ENCODE measurements at regions not wholly inside any gene's neighbourhood (a gene's known extent, or its start where the extent isn't known, plus 50 kb on each side); places are given as distances from the start of the nearest gene placed in this dataset.

DNA sequence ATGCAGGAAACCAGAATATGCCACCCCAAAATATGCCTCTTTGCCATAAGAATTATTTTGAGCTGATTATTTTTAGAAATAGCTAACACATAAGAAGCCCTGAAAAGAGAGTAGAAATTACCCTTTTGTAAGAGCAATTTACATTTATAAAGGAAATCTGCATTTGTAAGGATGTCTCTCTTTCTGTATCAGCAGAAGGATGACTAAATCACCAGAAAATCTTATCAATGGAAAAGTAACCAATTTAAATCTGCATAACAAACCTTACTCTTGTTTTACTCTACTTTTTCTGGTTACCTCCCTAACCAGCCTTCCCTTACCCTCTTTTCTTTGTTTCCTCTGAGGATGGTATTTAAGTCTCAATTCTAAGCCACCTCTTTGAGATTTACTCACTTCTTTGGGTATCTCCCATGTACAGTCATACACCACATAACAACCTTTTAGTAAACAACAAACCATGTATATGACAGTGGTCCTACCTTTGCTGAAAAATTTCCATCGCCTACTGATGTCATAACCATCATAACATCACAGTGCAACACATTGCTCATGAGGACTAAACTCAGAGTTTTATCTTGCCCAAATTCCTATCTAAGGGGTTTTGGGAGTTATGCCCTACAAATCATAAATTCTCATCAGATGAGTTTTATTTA lies 126.6 kb upstream of the PLPPR4 start:
- no peaks in the 10 kb centered on the region for H3K36me3 Mint-ChIP-seq
- no peak overlapping the region for H3K27ac Mint-ChIP-seq
- peak in 1 of 2 donors; percentile 54 for ATAC-seq

GRCh38 chr1:99139876-99140275 lies 124.4 kb upstream of the PLPPR4 start:
- H3K36me3 Mint-ChIP-seq, result no peaks in the 10 kb centered on the region
- ATAC-seq, result no peak
- no peak for DNase-seq (ENCODE audit: low spot score in 2 of 2)
- H3K27ac Mint-ChIP-seq, result no peak overlapping the region
- no peaks in the 10 kb centered on the region for H3K9me3 Mint-ChIP-seq

More for the DNA sequence above, 126.6 kb upstream of the PLPPR4 start:
- H3K9me3 Mint-ChIP-seq, result no peaks in the 10 kb centered on the region
- DNase-seq (ENCODE audit: low spot score in 2 of 2), result no peak

DNA sequence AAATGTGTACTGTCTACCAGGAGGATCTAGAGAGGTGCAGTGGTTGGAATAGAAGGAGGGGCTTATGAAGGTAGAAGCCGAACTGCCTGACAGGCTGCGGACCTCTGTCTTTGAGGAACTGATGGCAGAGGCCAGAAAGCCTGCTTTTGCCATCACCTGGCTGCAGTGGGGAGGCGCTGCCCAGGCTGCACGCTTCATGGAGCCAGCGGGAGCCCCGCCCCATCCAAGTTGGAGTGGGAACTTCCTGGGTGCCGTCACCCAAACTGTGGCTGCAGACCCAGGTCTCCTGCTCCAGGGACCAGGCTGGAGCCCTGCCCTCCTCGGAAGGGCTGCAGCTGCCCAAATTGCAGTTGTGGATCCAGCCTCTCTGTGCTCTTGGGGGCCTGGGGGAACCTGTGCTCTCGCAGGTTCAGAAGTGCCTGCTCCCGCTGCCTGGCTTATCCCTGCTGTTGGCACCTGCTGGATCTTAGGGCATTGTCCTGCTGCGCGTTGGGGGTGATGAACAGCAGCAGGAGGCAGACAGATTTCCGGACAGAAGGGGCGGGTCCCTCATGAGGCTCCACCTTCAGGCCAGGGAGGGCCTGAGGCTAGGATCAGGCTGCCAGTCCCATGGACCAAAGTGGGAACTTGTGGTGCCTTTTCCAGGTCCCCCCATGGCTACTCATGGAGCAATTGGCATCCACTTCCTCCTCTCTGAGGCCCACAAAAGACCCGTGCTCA lies 118.0 kb upstream of the PLPPR4 start:
- DNase-seq (ENCODE audit: low spot score in 2 of 2) (no peak), ATAC-seq (no peak)
- no peak overlapping the region for H3K27ac Mint-ChIP-seq
- H3K9me3 Mint-ChIP-seq, result no peaks in the 10 kb centered on the region
- no peaks in the 10 kb centered on the region for H3K36me3 Mint-ChIP-seq

- H3K9me3 Mint-ChIP-seq, result no peaks in the 10 kb centered on the region
- H3K36me3 Mint-ChIP-seq, result no peaks in the 10 kb centered on the region
- ATAC-seq (no peak), DNase-seq (ENCODE audit: low spot score in 2 of 2) (no peak)
- no peak overlapping the region for H3K27ac Mint-ChIP-seq
Observed at GRCh38 chr1:99149952-99150351, 114.3 kb upstream of the PLPPR4 start.

DNA sequence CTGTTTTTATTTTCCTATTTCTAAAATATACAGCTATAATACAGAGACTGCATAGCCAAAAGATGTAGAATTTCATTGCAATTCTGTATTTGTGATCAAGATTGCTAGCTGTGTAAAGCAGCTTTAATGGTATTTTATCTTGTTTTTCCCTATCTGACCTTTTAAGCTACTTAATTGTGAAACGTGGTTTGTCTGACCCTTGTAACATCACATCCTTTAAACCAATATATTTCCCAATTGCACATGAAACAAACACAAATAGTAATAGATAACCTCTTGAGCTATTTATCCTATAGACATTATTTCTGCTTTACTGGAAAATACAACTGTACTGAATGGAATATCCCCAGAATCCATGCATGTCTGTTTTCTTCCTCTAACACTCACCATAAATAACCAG lies 112.2 kb upstream of the PLPPR4 start:
- no peaks in the 10 kb centered on the region for H3K9me3 Mint-ChIP-seq
- no peak for DNase-seq (ENCODE audit: low spot score in 2 of 2)
- no peak for ATAC-seq
- H3K27ac Mint-ChIP-seq, result no peak overlapping the region
- no peaks in the 10 kb centered on the region for H3K36me3 Mint-ChIP-seq

- Mint-ChIP-seq H3K27ac (no peak overlapping the region), H3K36me3 (peaks cover 0 to 5% of the 10 kb centered on the region in 2 donors), H3K9me3 (peaks cover 0 to 8% of the 10 kb centered on the region in 2 donors)
- no peak for ATAC-seq
- DNase-seq (ENCODE audit: low spot score in 2 of 2), result no peak
Observed at GRCh38 chr1:99163671-99164070, 100.6 kb upstream of the PLPPR4 start.

- Mint-ChIP-seq H3K9me3 (no peaks in the 10 kb centered on the region), H3K36me3 (no peaks in the 10 kb centered on the region), H3K27ac (no peak overlapping the region)
- ATAC-seq, result peak; percentile 62 to 92
- no peak for DNase-seq (ENCODE audit: low spot score in 2 of 2)
Observed at GRCh38 chr1:99170516-99170915, 93.8 kb upstream of the PLPPR4 start.

DNA sequence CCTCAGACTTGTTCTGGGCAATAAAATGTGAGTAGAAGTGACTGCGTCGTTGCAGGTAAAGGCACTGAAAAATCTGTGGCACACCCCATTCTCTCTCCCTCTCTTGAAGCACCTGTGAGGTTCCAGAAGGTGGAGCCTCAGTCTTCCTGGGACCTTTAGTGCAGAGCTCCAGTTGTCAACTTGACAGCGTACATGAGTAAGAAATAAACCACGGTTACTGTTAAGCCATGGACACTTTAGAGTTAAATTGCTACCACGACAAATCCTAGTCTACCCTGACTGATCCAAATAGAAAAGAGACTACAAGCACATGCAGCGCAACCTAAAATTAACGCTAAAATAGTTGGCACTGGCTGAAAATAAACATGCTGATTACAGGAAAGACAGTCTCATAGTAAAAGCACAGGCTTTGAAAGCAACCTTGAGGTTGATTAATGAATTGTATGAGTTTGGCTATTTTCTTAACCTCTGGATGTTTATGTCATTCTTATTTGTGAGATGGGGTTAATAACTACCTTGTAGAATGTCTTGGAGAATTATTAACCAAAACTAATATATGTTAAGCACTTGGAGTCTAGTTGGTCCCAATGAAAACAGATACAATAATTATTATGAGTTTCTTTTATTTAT lies 93.0 kb upstream of the PLPPR4 start:
- DNase-seq (ENCODE audit: low spot score in 2 of 2) (no peak), ATAC-seq (no peak)
- Mint-ChIP-seq H3K27ac (no peak overlapping the region), H3K36me3 (no peaks in the 10 kb centered on the region), H3K9me3 (no peaks in the 10 kb centered on the region)

- DNase-seq (ENCODE audit: low spot score in 2 of 2) (no peak), ATAC-seq (no peak)
- H3K36me3 Mint-ChIP-seq, result no peaks in the 10 kb centered on the region
- no peaks in the 10 kb centered on the region for H3K9me3 Mint-ChIP-seq
- no peak overlapping the region for H3K27ac Mint-ChIP-seq
Observed at GRCh38 chr1:99173282-99173681, 91.0 kb upstream of the PLPPR4 start.

GRCh38 chr1:99173900-99174299 lies 90.4 kb upstream of the PLPPR4 start:
- no peak for ATAC-seq
- H3K27ac Mint-ChIP-seq, result no peak overlapping the region
- H3K9me3 Mint-ChIP-seq, result no peaks in the 10 kb centered on the region
- no peak for DNase-seq (ENCODE audit: low spot score in 2 of 2)
- no peaks in the 10 kb centered on the region for H3K36me3 Mint-ChIP-seq

- H3K36me3 Mint-ChIP-seq, result no peaks in the 10 kb centered on the region
- H3K27ac Mint-ChIP-seq, result no peak overlapping the region
- no peaks in the 10 kb centered on the region for H3K9me3 Mint-ChIP-seq
- no peak for DNase-seq (ENCODE audit: low spot score in 2 of 2)
- no peak for ATAC-seq
Observed at GRCh38 chr1:99176753-99177152, 87.5 kb upstream of the PLPPR4 start.

DNA sequence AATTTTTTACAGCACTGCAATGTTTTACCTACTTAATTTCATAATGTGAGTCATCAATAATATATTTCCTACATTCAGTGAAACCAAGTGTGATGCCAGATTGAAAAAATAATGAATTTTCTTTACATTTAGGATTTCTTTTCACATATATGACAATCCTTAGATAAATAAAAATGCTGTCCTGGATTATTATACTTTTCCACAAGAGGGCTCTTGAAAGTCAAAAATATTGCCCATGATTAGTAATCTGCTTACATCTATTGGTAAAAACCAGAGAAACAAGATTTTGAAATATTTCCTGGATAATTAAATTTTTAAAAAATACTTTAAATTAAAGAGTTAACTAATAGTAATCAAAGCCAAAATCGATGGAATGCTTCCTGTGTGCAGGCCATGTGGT lies 86.8 kb upstream of the PLPPR4 start:
- no peak for ATAC-seq

DNA sequence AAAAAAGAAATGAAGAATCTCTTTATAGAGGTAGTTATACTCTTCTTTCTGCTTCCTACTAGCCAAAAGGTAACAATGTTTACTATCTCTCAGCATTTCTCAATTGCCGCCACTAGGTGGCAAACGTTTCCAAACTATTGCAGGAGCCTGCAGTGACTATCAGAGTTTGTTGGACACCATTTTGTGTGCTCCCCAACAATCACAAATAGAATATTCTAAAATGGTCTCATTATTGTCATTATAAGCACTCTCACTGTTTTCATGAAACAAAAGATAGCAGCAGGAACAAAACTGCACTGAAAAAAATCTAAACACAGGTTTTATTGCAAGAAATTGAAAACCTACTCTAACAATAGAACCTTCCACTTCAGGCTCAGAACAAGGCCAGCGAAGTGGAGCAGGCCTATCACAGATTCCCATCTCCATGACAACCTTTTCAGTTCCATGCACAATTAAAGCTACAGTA lies 83.9 kb upstream of the PLPPR4 start:
- no peaks in the 10 kb centered on the region for H3K9me3 Mint-ChIP-seq
- peak; percentile 68 to 82 for ATAC-seq

More for the DNA sequence above, 86.8 kb upstream of the PLPPR4 start:
- no peaks in the 10 kb centered on the region for H3K36me3 Mint-ChIP-seq
- H3K27ac Mint-ChIP-seq, result no peak overlapping the region
- no peaks in the 10 kb centered on the region for H3K9me3 Mint-ChIP-seq
- no peak for DNase-seq (ENCODE audit: low spot score in 2 of 2)

DNA sequence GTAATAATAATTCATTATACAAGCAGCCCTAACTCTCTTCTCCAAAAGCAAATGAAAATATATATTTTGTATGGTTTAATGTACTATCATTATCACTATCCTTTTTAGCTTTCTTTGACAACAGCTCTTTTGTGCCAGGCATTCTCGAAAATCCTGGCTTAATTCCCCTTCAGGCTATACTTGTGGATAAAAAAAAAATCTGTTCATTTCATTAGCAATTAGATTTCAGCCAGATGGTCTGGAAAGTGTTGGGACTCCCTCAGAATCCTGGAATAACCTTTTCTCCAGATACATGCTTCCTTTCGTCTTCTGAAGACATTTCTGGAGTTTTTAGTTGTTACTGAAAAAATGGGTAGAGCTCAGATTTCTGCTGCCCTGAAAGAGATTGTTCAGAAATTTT lies 83.4 kb upstream of the PLPPR4 start:
- DNase-seq (ENCODE audit: low spot score in 2 of 2), result no peak
- Mint-ChIP-seq H3K9me3 (no peaks in the 10 kb centered on the region), H3K27ac (no peak overlapping the region), H3K36me3 (no peaks in the 10 kb centered on the region)
- no peak for ATAC-seq

More for the DNA sequence above, 83.9 kb upstream of the PLPPR4 start:
- Mint-ChIP-seq H3K36me3 (no peaks in the 10 kb centered on the region), H3K27ac (no peak overlapping the region)
- DNase-seq (ENCODE audit: low spot score in 2 of 2), result peak in 1 of 2 donors; percentile 60

GRCh38 chr1:99181892-99182291 lies 82.4 kb upstream of the PLPPR4 start:
- Mint-ChIP-seq H3K27ac (no peak overlapping the region), H3K36me3 (no peaks in the 10 kb centered on the region), H3K9me3 (no peaks in the 10 kb centered on the region)
- DNase-seq (ENCODE audit: low spot score in 2 of 2) (no peak), ATAC-seq (no peak)

- Mint-ChIP-seq H3K9me3 (no peaks in the 10 kb centered on the region), H3K27ac (no peak overlapping the region), H3K36me3 (no peaks in the 10 kb centered on the region)
- DNase-seq (ENCODE audit: low spot score in 2 of 2), result no peak
- no peak for ATAC-seq
Observed at GRCh38 chr1:99185196-99185595, 79.1 kb upstream of the PLPPR4 start.

DNA sequence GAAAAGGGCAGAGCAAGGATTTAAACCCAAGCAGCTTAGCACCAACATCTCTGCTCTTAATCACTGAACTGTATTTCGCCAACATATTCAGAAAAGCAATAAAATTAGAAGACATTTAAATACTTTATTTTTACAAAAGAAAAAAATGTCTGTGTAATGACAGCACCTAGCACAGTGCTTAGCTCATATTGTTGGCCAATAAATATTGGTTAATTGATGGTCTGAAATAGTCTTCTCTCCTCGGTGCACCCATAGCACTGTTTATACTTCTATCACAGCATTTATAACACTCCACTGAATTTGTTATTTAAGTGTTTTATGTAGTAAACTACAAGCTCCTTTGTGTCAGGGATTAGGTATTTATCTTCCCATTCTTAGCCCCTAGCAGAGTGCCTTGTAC lies 70.9 kb upstream of the PLPPR4 start:
- no peak for DNase-seq (ENCODE audit: low spot score in 2 of 2)
- ATAC-seq, result no peak
- Mint-ChIP-seq H3K9me3 (no peaks in the 10 kb centered on the region), H3K36me3 (no peaks in the 10 kb centered on the region), H3K27ac (no peak overlapping the region)

DNA sequence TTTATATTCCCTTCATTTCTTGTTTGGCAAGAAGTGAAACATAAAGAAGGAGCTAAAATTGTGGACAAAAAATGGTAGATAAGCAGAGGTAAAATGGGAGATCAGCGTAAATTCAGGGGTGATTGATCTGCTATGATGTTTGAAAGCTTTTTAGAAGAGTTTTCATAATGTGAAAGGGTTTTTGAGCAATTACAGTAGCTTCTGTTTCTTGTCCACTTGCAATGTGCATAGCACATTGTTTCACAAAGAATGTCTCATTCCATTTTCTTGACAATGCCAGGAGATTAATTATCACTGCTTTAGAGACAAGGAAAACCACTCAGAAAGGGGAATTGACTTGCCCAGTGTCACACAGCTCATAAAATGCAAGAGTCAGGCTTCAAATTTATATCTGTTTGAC lies 65.9 kb upstream of the PLPPR4 start:
- H3K27ac Mint-ChIP-seq, result no peak overlapping the region
- DNase-seq (ENCODE audit: low spot score in 2 of 2) (no peak), ATAC-seq (no peak)
- no peaks in the 10 kb centered on the region for H3K36me3 Mint-ChIP-seq
- no peaks in the 10 kb centered on the region for H3K9me3 Mint-ChIP-seq
